ENCODE measurements at regions not wholly inside any gene's neighbourhood (a gene's known extent, or its start where the extent isn't known, plus 50 kb on each side); places are given as distances from the start of the nearest gene placed in this dataset.
A peak's percentile ranks its signal among the peaks of the same experiment; 100 is the strongest.

- Mint-ChIP-seq H3K27ac (peak overlapping the region in 1 of 7 donors; percentile 39), H3K9me3 (peaks cover 0 to 6% (median 2%) of the 10 kb centered on the region in 7 donors), H3K4me3 (no peak overlapping the region), H3K36me3 (no peaks in the 10 kb centered on the region), H3K27me3 (ENCODE audit: low read depth in 3 of 3) (peaks cover 0 to 2% (median 1%) of the 10 kb centered on the region in 3 donors), H3K4me1 (no peaks in the 10 kb centered on the region)
- Histone ChIP-seq H3K9ac (ENCODE audit: insufficient read depth, low read length, poor library complexity, severe bottlenecking) (no peak overlapping the region), H3K27ac (ENCODE audit: low read depth in 1 of 2, low read length in 2 of 2) (no peak overlapping the region), H3K79me2 (ENCODE audit: insufficient read depth, low read length) (no peaks in the 10 kb centered on the region), H3K4me1 (ENCODE audit: control insufficient read depth in 1 of 2, insufficient read depth in 2 of 2, low read length in 2 of 2) (no peaks in the 10 kb centered on the region), H4K20me1 (ENCODE audit: insufficient read depth, low read length) (no peaks in the 10 kb centered on the region), H3K36me3 (replicated peaks in 1 of 2; ENCODE audit: control insufficient read depth in 1 of 2, insufficient read depth in 2 of 2, low read length in 2 of 2) (no peaks in the 10 kb centered on the region), H3K4me3 (replicated peaks in 1 of 3; ENCODE audit: low read depth in 2 of 3, low read length in 3 of 3) (no peak overlapping the region), H3K4me2 (replicated peaks; ENCODE audit: extremely low read depth, low read length, poor library complexity, severe bottlenecking) (no peak overlapping the region), H3K9me3 (replicated peaks in 1 of 2; ENCODE audit: control insufficient read depth in 1 of 2, insufficient read depth in 1 of 2, low read length in 2 of 2) (no peaks in the 10 kb centered on the region), H3K27me3 (ENCODE audit: control insufficient read depth in 2 of 2, insufficient read depth in 2 of 2, low read length in 2 of 2) (no peaks in the 10 kb centered on the region), H2AFZ (ENCODE audit: insufficient read depth, low read depth, low read length, poor library complexity, severe bottlenecking) (no peak overlapping the region)
- TF ChIP-seq CTCF (IDR thresholded peaks at IDR 0.05) = no peak
- intact Hi-C loops (cut with micrococcal nuclease) = no loop called here
- no peak for DNase-seq
- no CpG with 5 or more reads among the region's 2 CpGs for WGBS (ENCODE audit: insufficient coverage)
These were observed 197.9 kb downstream of the SUCLA2 start for GRCh38 chr13:47803131-47803530.

GRCh38 chr13:47801555-47801954, 199.5 kb downstream of the SUCLA2 start:
- intact Hi-C loops (cut with micrococcal nuclease) = no loop called here
- Histone ChIP-seq H3K4me1 (ENCODE audit: control insufficient read depth in 1 of 2, insufficient read depth in 2 of 2, low read length in 2 of 2) (no peaks in the 10 kb centered on the region), H4K20me1 (ENCODE audit: insufficient read depth, low read length) (no peaks in the 10 kb centered on the region), H3K79me2 (ENCODE audit: insufficient read depth, low read length) (no peaks in the 10 kb centered on the region), H3K27me3 (ENCODE audit: control insufficient read depth in 2 of 2, insufficient read depth in 2 of 2, low read length in 2 of 2) (no peaks in the 10 kb centered on the region), H3K9ac (ENCODE audit: insufficient read depth, low read length, poor library complexity, severe bottlenecking) (no peak overlapping the region), H3K9me3 (replicated peaks in 1 of 2; ENCODE audit: control insufficient read depth in 1 of 2, insufficient read depth in 1 of 2, low read length in 2 of 2) (no peaks in the 10 kb centered on the region), H3K27ac (ENCODE audit: low read depth in 1 of 2, low read length in 2 of 2) (no peak overlapping the region), H3K36me3 (replicated peaks in 1 of 2; ENCODE audit: control insufficient read depth in 1 of 2, insufficient read depth in 2 of 2, low read length in 2 of 2) (no peaks in the 10 kb centered on the region), H3K4me3 (replicated peaks in 1 of 3; ENCODE audit: low read depth in 2 of 3, low read length in 3 of 3) (no peak overlapping the region), H3K4me2 (replicated peaks; ENCODE audit: extremely low read depth, low read length, poor library complexity, severe bottlenecking) (no peak overlapping the region), H2AFZ (ENCODE audit: insufficient read depth, low read depth, low read length, poor library complexity, severe bottlenecking) (no peak overlapping the region)
- 100% methylated on average over 1 of the region's 3 CpGs for WGBS (ENCODE audit: insufficient coverage)
- Mint-ChIP-seq H3K4me3 (no peak overlapping the region), H3K9me3 (peaks cover 0 to 6% (median 2%) of the 10 kb centered on the region in 7 donors), H3K27ac (no peak overlapping the region), H3K4me1 (no peaks in the 10 kb centered on the region), H3K27me3 (ENCODE audit: low read depth in 3 of 3) (peaks cover 0 to 2% (median 1%) of the 10 kb centered on the region in 3 donors), H3K36me3 (no peaks in the 10 kb centered on the region)
- no peak for TF ChIP-seq CTCF (IDR thresholded peaks at IDR 0.05)
- DNase-seq = no peak
